GM12874 (cell line): ENCODE measurements at regions not wholly inside any gene's neighbourhood (a gene's known extent, or its start where the extent isn't known, plus 50 kb on each side); places are given as distances from the start of the nearest gene placed in this dataset.

ENCODE experiments used
- TF ChIP-seq, protein P1 (sequence below): IDR thresholded peaks from 2 replicates; pipeline ENCODE4 v1.5.1; 2011; ENCODE audit warnings: low read depth, mild to moderate bottlenecking, control low read depth, low read length, moderate library complexity; ENCODE audit not compliant: insufficient read depth

DNA sequence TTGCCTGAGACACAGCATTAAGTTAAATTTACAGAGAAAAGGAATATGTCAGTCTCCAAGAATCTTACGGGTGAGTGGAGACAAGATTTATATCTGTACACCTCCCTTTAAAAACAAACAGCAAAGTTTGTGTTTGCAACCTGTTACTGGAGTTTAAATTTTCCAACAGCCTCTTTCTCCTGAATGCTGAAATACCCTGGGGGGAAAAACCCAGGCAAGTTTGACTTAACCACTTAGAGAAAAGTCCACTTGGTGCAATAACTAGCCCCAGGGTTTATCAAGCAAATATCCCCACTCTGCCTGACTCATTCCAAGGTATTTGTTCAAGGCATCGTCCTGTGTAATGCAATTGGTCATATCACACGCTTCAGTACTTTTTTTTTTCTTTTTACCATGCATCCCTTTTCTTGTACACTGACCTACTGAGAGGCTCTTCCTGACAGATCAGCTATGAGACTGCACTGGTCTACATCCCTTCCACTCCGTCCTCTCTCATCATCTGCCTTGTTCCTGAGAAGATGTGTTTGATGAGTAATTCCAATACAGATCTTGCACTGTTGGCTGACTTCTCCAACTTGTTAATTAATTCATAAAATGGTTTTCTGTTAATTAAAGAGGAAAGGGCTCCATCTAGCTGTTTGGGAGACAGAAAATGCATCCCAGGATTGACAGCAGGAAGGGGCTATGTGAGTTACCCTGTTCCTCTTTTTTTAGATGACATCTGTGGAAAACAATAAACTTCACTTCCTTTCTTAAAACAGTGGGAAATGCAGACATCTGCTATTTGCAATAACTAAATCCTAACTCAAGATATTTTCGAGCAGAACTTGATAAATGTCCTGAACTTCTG is 212.5 kb upstream of the IRS2 start:
- TF ChIP-seq, protein P1, sequence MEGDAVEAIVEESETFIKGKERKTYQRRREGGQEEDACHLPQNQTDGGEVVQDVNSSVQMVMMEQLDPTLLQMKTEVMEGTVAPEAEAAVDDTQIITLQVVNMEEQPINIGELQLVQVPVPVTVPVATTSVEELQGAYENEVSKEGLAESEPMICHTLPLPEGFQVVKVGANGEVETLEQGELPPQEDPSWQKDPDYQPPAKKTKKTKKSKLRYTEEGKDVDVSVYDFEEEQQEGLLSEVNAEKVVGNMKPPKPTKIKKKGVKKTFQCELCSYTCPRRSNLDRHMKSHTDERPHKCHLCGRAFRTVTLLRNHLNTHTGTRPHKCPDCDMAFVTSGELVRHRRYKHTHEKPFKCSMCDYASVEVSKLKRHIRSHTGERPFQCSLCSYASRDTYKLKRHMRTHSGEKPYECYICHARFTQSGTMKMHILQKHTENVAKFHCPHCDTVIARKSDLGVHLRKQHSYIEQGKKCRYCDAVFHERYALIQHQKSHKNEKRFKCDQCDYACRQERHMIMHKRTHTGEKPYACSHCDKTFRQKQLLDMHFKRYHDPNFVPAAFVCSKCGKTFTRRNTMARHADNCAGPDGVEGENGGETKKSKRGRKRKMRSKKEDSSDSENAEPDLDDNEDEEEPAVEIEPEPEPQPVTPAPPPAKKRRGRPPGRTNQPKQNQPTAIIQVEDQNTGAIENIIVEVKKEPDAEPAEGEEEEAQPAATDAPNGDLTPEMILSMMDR: no peak

DNA sequence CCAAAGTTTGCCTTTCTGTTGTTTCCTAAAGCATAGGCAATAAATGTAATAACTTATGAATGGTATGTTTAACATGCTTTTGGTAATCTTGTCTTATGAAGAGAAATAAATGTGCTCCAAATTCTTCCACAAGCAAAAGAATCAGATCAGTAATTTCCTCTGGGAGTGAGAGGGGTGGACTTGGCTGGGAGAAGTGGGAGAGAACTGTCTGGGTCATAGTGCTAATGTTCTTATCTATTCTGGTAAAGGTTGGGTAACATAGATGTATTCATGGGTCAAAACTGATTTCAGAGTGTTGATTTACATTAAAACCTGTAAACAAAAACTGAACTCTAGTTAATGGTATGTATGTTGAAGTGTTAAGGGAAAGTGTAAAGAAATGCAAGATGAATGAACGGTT is 211.7 kb upstream of the IRS2 start:
- TF ChIP-seq, protein P1: no peak

DNA sequence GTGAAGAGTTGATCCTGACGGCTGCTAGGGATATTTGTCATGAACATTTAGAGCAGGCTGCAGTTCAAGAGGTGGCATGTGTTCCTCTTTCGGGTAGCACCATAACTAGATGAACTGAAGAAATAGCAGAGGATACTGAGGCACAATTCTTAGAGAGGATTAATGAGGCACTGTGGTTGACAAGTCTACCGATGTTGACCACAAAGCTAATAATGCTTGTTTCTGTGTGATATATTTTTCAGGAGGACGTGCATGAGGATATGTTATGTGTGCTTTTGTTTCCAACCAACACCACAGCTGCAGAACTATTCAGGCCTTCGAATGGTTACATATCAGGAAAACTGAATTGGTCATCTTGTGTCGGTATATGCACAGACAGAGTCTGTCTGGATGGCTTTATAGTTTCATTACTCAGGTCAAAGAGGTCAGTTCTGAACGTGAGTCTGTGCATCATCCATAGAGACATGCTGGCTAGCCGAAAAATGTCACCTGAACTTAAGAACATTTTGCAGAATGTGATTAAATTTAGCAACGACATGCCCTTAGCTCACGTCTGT is 210.1 kb upstream of the IRS2 start:
- TF ChIP-seq, protein P1: no peak

DNA sequence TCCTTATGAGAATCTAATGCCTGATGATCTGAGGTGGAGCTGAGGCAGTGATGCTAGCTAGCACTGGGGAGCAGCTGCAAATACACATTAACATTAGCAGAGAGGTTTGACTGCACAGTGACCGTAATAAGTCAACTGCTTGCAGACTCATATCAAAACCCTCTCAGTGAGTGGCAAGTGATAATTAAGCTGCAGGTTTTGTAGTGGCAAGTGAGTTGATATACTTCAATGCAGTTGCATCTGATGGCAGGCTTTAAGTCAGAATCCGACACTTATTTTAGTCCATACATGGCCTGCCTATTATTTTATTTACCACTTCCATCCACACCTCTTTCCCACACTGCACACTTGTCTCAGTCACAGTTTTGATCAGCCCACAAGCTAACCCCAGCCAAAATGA is 209.2 kb upstream of the IRS2 start:
- TF ChIP-seq, protein P1: no peak

DNA sequence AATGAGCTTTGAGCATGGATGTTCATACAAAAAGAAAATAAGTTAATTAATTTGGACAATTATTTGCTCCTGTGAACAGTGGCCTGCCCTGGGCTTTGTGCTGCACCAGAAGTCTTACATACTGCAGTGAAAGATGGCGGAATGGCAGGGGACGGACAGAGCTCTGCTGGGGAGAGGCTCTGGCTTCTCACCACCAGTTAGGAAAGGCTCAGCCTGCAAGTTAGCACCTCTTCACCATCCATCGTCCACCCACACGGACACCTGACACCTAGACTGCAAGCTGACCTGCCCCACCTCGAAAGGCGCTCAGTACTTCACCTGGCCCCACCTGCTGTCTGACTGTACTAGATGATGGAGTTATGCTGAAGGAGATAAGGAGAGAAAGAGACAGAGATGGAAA is 203.9 kb upstream of the IRS2 start:
- TF ChIP-seq, protein P1: no peak

DNA sequence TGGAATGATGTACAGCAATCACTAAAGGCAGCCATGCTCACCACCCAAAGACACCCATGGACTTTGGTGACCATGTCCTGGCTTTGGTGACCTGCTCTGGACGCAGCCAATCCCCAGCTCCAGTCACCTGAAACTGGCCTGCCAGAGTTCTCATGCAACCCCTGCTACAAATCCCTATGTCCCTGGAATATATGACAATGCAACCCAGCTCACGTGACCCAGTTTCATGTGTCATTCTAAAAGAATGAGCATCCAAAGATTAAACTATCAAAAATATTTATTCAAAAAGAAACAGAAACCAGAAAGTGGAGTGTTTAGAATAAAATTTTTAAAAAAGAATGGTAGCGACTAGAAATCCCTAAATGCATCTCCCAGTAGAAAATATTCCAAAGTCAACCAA is 203.3 kb upstream of the IRS2 start:
- TF ChIP-seq, protein P1: no peak

DNA sequence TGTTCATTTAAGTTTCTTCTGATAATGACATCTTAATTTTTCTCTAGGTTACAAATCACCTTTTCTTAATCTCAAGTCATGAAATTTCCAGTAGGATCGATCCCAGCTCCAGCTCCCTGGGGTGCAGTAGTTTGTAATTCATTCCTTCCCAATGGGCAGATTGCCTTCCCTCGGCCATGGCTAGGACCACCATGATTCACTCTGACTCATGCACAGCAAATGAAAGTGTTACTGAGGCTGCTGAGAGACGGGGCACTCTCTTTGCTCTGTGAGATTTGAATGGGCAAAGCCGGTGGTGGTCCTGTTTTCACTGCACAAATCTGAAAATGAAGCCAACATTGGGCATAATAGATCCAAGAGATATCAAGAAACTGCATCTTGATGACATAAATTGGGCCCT is 202.8 kb upstream of the IRS2 start:
- TF ChIP-seq, protein P1: no peak
